GM18511 (cell line): ENCODE measurements at regions not wholly inside any gene's neighbourhood (a gene's known extent, or its start where the extent isn't known, plus 50 kb on each side); places are given as distances from the start of the nearest gene placed in this dataset.

Source experiments
- ATAC-seq: cut with Tn5 transposase; IDR thresholded peaks from one replicate; pipeline ENCODE4 v1.9.1; 2021; ENCODE audit warnings: mild to moderate bottlenecking, moderate library complexity; ENCODE audit not compliant: unreplicated experiment

DNA sequence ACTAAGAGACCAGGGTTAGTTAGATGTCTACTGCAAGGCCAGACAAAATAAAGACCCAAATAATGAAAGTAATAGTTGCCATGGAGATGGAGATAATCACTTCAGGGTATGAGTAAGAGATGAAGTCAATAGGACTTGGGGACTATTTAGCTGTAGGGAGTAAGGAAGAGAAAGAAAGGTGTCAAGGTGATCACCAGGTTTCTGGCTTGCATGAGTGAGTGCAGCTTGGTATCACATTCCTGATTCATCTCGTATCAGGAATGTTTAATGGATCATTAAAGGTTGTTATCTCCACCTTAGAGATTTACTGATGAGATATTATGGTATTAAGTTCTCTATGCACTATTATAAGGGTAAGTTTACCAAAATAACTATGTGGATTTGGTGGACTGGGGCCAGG lies 357.4 kb upstream of the ATP11B start:
- no peak for ATAC-seq

DNA sequence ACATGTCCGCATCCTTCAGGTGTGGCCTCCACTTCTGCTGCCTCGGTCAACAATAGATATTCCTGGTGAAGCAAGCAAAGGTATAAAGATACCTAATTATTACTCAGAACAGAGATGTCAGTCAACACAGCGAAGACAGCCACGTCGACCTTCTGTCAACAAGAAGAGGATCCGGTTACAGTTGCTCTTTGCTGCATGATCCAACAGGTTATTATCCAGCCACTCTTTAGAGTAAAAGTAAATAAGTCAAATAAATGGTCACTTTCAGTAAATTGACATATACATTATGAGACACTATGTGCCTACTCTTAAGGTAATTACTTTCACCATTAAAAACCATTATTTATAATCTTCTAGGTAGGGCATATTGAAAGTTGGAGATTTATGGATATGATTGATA lies 356.8 kb upstream of the ATP11B start:
- ATAC-seq: no peak

DNA sequence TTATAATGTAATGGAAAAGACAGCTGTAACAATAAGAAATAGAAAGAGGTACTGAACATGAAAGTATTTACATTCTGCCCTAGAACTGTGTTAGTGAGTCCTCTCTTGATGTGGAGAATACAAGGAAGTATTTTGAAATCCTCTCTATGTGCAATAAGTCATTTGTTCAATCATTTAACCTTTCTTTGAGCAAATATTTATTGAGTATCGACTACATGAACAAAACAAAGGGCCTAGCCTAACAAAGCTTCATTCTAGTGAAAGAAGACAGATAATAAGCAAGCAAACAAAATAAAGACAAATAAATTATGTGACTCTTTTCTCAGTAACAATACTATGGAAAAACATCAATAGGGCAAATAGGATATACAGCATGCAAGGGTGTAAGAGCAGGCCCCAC lies 354.9 kb upstream of the ATP11B start:
- no peak for ATAC-seq

DNA sequence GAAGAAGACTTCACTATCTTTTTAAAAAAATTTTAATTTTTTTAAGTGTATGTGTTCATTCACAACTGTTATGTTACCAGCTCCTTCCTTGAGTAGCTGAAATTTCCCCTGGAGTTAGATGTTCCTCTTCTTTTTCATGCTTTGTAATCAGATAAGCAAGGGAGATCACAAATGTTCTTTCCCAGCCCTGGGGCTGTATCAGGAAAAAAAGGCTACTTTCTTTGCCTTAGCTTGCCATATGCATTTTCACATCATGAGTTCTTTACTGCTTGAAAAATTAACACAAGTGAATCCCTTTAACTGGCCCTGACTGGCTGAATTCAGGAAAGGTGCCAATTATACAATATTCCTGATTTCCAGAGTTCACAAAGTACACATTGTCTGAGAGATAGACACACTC lies 353.2 kb upstream of the ATP11B start:
- ATAC-seq: no peak

DNA sequence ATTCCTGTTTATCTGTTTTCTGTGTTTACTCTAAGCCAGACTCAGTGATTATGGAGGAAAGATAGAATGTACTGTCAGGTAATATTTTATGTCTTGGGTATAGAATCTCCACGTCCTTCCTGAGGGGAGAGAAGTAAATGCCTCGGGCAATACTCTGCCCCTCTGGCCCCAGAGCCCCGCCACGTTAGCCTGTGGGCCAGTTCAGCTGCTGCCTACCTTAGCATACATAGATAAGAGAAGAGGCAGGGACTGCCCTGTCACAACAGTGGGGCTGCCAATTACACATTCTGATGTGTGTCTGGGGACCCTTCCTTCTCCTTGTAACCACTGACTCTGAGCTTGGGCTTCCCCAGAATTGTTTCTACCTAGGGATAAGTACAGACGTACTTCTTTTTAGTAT lies 347.7 kb upstream of the ATP11B start:
- ATAC-seq: no peak

DNA sequence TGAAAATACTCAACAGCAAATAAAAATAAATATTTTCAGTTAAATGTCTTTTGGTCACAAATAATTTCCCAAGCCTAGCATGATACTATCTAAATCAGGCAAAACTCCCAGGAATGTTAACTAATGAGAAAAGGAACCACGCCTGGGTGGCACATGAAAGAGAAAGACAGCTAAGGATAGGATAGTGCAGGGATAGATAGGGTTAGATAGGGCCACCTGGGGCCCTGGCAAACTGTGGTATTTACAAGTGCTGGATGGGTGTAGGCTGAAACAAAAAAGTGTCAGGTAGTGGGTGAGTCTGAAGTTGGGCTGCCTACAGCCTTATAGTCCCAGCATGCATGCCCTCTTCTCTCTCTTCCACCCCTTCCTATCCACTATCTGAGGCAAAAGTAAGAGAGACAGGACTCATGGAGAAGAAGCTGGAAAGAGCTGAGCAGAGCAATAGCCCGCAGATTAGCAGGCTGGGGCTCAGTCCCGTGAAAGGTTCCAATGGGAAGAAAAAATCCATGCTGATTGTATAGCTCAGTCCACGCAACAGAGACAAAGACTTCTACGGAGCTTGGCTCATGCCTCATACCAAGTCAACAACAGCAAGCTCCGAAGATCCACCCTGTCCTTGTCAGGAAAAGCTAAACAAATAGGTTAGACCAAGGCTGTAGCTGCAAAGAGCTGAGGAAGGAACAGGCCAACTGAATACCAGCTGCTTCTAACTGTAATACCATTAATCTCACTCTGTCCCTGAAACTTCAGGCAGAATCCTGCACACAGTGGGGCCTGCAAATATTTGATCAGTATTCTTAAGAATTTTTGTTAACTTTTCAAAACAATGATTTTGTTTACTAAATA lies 342.1 kb upstream of the ATP11B start:
- ATAC-seq: no peak

DNA sequence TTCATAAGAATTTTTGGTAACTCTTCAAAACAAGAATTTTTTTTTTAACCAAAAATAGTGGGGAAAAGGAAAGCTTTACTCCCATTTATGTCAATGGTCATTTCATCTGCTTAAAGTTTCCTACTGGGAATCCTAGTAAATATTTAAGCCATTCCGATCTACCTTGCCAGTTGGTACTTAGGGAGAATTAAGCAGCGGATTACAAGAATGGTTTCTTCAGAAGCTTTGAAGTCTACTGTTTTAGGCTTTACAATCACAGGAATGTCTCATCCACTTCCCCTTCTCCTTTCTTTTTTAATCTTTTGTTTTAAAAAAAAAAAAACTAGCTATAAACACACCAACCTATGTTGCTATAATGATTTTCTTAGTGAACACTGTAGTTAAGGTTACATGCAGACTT lies 341.4 kb upstream of the ATP11B start:
- no peak for ATAC-seq

DNA sequence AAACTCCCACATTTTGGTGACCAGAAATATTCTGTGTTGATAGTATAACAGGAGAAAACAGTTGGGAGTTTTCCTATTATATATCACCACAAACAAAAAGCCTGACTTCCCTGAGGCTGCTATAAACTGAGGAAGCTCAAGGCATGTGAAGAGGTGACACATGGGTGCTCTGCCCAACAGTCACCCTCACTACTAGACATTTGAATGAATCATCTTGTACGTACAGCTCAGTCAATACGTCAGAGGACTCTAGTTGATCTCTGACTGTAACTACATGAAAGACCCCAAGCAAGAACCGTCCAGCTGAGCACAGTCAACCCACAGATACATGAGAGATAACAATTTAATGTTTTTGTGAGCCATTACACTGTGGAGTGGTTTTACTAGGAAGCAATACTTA lies 338.3 kb upstream of the ATP11B start:
- ATAC-seq: no peak

DNA sequence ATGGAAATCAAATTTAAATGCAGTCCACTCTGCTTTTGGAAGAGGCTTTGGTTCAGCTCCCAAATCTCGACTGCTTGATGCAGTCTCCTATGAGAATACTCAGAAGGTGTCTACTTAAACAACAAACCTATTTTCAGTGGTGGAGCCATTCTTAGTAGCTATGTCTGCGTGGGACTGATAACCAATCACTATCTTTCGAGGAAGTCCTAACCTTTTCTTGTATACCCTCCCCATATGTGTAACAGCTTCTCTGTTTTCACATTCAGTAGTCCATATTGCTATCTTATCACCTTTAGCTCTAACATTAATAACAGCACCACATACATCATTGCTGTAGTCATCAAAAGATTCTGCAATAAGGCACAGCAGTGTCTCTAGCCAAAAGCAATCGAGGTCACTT lies 333.0 kb upstream of the ATP11B start:
- no peak for ATAC-seq

DNA sequence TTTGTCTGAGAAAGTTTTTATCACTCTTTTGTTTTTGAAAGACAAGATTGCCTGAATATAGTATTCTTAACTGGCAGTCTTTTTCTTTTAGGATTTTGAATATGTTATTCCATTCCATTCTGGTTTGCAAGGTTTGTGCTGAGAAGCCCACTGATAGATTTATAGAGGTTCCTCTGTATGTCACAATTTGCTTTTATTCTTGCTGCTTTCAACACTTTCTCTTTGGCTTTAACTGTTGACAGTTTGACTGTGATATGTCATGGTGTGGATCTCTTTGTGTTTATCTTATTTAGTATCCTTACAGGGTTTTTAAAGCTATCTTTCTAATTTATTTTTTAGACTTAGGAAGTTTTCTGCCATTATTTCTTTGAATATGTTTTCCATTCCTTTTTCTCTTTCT lies 331.2 kb upstream of the ATP11B start:
- no peak for ATAC-seq

DNA sequence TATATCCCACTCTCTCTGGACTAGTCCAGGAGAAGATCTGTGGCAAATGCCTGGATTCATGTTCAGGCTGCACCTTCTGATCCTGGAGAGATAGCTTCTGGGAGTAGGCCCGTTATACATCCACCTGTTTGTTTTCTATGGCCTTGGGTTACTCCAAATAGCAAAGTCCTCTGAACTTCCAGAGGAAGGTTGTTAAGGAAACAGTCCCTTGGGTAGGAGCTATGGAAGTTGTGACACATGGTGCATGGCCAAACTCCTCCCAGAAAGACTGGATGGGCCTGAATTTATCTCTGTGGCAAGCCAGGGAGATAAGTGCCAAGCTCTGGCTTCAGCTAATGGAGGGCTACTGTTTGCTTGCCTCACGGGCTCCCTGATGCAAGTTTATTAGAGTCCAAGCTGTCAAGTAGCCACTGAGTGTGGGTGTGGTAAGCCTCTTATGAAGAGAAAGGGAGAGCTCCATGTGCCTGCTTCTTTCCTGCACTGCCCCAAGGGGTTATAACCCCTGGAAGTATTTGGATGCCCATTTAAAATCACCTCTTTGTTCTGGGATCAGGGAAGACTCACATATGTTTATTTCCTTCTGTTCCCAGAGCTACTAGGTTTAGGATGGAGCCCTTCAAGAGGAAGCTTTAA lies 328.7 kb upstream of the ATP11B start:
- ATAC-seq: no peak

DNA sequence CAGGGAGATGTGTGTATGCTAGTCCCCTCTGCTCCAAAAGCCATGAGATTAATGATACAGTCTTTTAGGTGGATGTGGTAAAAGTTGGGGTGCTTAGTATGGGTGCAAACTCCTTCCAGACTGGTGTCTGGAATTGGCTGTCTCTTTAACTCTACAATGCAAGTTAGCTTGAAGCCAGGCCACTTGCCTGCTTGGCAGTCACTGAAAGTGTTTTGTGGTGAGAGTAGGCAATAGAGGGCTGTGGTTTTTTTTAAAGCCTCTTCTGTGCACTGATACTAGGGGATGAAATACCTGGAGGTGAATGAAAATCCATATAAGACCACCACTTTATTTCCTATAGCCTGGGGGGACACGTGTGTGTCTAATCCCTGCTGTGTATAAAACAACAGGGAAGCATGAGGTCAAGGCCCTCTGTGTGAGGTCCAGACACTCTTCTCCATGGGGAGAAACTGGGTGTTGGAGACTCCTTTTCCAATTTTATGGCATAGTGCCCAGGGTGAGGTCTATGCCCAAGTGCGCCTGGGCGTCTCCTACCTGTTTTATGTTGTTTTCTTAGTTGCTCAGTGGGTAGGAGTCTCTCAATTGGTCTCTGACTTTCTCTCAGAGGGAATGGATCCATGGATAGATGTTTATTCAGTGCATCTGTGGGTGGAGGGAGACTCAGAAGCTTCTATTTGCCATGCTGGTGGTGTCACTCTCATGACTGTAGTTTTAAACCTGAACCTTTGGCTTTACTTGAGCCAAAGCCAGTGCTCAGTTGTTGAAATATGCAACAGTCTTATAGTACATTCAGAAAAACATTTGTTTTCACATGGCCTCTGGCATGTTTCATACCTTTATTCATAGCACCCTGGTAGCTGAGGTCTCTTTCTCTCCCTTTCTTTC lies 327.8 kb upstream of the ATP11B start:
- no peak for ATAC-seq

DNA sequence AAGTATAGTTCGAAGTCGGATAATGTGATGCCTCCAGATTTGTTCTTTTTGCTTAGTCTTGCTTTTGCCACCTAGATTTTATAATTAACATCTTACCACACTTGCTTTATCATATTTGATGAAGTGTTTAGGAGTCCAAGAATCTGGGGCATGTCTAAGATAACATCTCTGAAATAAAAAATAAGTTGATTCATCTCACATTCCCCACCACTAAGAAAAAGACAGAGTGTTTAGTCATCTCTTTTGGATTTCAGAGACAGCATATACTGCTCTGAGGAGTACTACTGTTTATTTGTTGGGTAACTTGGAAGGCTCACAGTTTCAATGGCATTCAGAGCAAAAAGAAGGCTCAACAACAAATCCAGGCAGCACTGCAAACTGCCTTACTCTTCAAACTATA lies 324.2 kb upstream of the ATP11B start:
- no peak for ATAC-seq

DNA sequence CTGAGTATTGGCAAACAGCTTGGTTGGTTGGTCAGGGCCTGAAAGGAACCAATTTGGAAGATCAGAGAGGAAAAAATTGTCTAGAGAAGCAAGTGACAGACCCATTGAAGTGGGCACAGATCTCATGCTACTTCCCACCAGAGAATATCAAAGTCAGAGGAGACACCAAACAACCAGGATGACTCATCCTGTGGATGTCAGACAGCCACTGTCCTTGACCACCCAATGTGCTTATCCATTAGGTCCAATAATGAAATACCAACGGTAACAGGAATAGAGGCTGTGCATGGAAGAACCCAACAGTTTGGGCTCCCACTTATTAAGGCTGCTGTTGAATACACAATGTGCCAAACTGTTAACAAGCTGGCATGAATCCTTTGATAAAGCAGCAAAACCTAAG lies 323.1 kb upstream of the ATP11B start:
- ATAC-seq: no peak

DNA sequence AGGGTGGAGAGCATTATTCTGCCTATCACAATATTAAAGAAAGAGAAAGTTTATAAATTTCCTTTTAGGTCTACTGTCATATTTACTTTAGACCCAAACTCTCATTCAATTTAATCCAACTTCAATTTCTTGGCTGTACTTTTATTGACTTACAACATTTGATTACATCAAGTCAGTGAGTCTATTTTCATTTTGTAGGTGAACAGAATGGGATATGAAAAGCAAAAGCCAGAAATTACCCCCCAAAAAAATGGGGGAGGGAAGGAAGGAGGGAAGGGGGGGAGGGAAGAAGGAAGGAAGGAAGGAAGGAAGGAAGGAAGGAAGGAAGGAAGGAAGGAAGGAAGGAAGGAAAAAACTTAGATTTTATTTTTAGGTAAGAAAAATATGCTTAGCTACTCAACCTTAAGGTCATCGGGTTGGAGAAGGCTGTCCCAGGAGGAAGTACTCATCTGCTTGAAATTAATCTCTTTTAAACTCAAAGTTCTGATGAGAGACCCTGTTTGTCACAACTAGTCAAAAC lies 320.1 kb upstream of the ATP11B start:
- no peak for ATAC-seq

DNA sequence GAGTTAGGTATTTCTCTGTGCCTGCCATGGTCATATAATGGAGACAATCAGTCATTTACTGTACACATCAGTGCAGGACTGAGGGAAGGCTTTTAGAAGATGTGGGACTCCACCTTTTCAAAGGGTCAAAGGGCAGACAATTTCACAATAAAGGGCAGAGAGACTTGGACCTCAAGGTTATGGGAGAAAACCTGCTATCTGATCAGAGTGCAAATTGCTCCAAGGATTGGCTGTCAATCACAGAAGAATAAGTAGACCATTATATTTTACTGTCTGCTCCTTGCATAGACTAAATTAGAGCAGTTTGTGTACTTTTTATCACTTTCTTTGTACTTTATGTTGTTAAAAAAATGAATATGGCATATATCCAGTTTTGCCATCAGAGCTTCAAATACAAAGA lies 314.9 kb upstream of the ATP11B start:
- no peak for ATAC-seq

DNA sequence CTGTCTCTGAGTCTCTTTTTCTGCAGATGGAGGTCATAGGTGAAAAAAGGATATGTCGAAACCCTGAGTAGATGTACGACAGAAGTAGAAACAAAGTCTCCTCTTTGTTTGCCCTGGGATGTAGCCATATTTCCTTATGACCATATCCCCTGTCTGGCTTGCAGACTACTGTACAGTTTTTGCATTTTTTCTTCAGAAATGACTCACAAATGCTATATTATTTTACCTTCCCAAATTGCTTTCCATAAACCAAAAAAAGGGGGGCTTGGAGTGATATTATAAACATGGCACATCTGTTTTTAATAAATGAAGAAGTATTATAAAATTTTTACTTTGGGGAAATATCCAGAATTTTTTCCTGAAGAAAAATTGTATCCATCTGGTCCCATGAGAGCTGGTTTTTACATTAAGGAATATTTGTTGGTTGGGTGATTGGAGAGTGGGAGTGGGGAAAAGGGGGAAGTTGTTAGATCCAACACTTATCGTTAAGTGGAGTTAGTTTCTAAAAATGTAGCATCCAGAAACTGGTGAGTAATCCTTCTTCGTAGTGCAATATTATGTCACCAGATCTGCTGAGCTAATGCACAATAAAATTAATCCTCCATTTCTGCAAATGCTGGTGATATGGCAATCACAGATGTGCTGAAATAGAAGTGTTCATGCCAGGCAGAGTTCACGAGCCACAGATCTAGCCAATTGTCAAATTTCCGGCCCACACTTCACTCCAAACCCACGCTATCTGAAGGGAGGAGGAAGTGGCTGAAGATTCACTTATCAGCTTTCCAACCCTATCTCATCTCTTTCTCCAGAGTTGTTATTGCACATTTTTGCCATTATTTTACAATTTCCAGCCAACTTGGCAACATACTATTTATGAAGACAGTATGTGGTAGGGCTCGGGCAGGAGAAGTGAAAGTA lies 313.6 kb upstream of the ATP11B start:
- no peak for ATAC-seq

DNA sequence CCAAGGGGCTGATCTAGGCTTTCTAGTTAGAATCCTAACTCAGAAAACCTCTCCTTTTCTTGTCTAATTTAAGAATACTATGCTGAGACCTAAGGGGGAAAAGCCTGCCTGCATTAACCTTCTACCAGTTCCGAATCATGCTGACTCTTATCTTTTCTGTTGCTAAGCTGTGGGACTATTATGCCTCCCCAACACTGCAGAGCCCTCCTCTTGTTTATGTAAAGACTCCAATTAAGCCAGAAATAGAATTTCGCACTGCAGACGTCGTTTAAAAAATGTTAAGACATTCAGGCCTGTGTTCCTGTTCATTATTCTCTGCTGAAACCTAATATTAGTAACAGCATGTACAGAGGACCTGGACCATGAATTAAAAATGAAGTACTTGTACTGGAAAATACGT lies 310.6 kb upstream of the ATP11B start:
- no peak for ATAC-seq

DNA sequence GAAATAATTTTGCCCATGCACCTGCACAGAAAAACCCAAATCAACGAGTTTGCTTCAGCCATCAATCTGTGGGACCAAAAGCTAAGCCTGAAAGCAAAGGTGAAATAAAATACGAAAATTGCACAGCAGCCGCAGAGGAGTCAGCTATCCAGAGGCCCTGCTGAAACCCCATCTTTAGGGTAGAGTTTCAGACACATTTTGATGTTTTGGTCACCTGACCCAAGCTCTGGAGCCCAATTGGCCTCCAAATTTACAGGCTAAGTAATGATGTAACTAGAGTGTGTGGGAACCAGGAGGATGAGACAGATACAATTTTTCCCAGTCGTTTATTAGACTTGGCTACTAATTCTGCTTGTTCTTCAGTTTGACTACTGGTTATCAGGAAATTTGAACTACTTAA lies 308.6 kb upstream of the ATP11B start:
- ATAC-seq: no peak

DNA sequence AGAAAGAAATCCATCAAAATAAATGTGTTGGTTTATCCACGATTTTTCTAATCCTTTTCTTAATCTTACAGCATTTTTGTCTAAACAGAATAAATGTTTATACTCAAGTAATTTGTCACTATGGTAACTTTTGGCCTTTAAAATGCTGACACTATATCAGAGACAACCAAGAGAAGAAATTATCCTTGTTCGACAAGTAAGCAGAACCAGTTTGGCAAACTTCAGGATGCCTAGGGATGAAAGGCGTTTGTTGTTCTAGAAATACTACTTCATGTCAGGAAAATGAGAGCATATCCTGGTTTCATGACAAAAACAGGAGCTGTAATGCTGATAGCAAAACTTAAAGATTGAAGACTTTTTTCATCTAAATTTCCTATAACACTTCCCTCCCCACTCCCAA lies 308.0 kb upstream of the ATP11B start:
- ATAC-seq: no peak
